SK-N-SH treated with all-trans-retinoic acid at 6 μM for 48 hours (cell line): ENCODE measurements at regions not wholly inside any gene's neighbourhood (a gene's known extent, or its start where the extent isn't known, plus 50 kb on each side); places are given as distances from the start of the nearest gene placed in this dataset.

ENCODE experiments used
- ATAC-seq: fragments of 200-7000 bp; cut with Tn5 transposase; 3 replicates; pipeline ENCODE4 v1.9.1; 2020; ENCODE audit warnings: mild to moderate bottlenecking, moderate library complexity
- ARNTL ChIP-seq: fragments of 450-650 bp; formaldehyde crosslinking; IDR thresholded peaks from 2 replicates; pipeline ENCODE4 v1.5.0; 2020; ENCODE audit warnings: low read depth, mild to moderate bottlenecking, moderate library complexity, borderline replicate concordance
- ESRRG ChIP-seq: fragments of 250-450 bp; sonication (Bioruptor Pico); IDR thresholded peaks from 2 replicates; pipeline ENCODE4 v1.6.1; 2021; ENCODE audit warnings: mild to moderate bottlenecking
- GLIS3 ChIP-seq: fragments of 250-450 bp; sonication (Bioruptor Pico); IDR thresholded peaks from 2 replicates; pipeline ENCODE4 v1.5.0; 2020; ENCODE audit warnings: mild to moderate bottlenecking, moderate library complexity
- ISL1 ChIP-seq: fragments of 250-450 bp; sonication (Bioruptor Pico); IDR thresholded peaks from 2 replicates; pipeline ENCODE4 v2.1.2; 2022; ENCODE audit warnings: mild to moderate bottlenecking, moderate library complexity
- OSR1 ChIP-seq: fragments of 250-450 bp; sonication (Bioruptor Pico); IDR thresholded peaks from 2 replicates; pipeline ENCODE4 v1.8.0; 2022; ENCODE audit warnings: moderate library complexity, mild to moderate bottlenecking, inconsistent platforms
- PPARA ChIP-seq: fragments of 250-450 bp; sonication (Bioruptor Pico); IDR thresholded peaks from 2 replicates; pipeline ENCODE4 v1.5.0; 2020; ENCODE audit warnings: mild to moderate bottlenecking, borderline replicate concordance
- RARB ChIP-seq: fragments of 250-450 bp; sonication (Bioruptor Pico); IDR thresholded peaks from 2 replicates; pipeline ENCODE4 v1.8.0; 2021; ENCODE audit warnings: mild to moderate bottlenecking, moderate library complexity
- SNAI2 ChIP-seq: fragments of 250-450 bp; sonication (Bioruptor Pico); IDR thresholded peaks from 2 replicates; pipeline ENCODE4 v1.5.0; 2020; ENCODE audit warnings: mild to moderate bottlenecking, moderate library complexity
- TCF4 ChIP-seq: fragments of 250-450 bp; sonication (Bioruptor Pico); IDR thresholded peaks from 2 replicates; pipeline ENCODE4 v1.8.0; 2021; ENCODE audit warnings: mild to moderate bottlenecking, moderate library complexity, borderline replicate concordance
- TOX ChIP-seq: fragments of 250-450 bp; sonication (Bioruptor Pico); IDR thresholded peaks from 2 replicates; pipeline ENCODE4 v1.8.0; 2021; ENCODE audit warnings: mild to moderate bottlenecking, moderate library complexity, borderline replicate concordance
- TSHZ2 ChIP-seq: fragments of 250-450 bp; sonication (Bioruptor Pico); IDR thresholded peaks from 2 replicates; pipeline ENCODE4 v1.5.0; 2020; ENCODE audit warnings: mild to moderate bottlenecking, moderate library complexity
- ZFP3 ChIP-seq: fragments of 250-450 bp; sonication (Bioruptor Pico); IDR thresholded peaks from 2 replicates; pipeline ENCODE4 v1.5.0; 2020; ENCODE audit warnings: mild to moderate bottlenecking, moderate library complexity
- ZFP30 ChIP-seq: fragments of 450-650 bp; formaldehyde crosslinking; IDR thresholded peaks from 2 replicates; pipeline ENCODE4 v1.5.0; 2022; ENCODE audit warnings: mild to moderate bottlenecking, moderate library complexity
- ZNF565 ChIP-seq: fragments of 450-650 bp; formaldehyde crosslinking; conservative IDR thresholded peaks from 2 replicates; pipeline ENCODE4 v1.5.0; 2020; ENCODE audit warnings: low read depth, mild to moderate bottlenecking, moderate library complexity
- ZNF70 ChIP-seq: fragments of 450-650 bp; formaldehyde crosslinking; IDR thresholded peaks from 2 replicates; pipeline ENCODE4 v1.5.0; 2020; ENCODE audit warnings: mild to moderate bottlenecking, moderate library complexity
- ZNF8 ChIP-seq: fragments of 450-650 bp; formaldehyde crosslinking; IDR thresholded peaks from 2 replicates; pipeline ENCODE4 v1.5.0; 2020; ENCODE audit warnings: mild to moderate bottlenecking, moderate library complexity
- TF ChIP-seq, protein P1 (sequence below): fragments of 250-450 bp; sonication (Bioruptor Pico); IDR thresholded peaks from 2 replicates; pipeline ENCODE4 v1.8.0; 2021; ENCODE audit warnings: low read depth, mild to moderate bottlenecking, moderate library complexity, borderline replicate concordance
- TF ChIP-seq, protein P2 (sequence below): fragments of 250-450 bp; sonication (Bioruptor Pico); IDR thresholded peaks from 2 replicates; pipeline ENCODE4 v1.8.0; 2020; ENCODE audit warnings: mild to moderate bottlenecking, moderate library complexity, borderline replicate concordance
- TF ChIP-seq, protein P3 (sequence below): fragments of 250-450 bp; sonication (Bioruptor Pico); IDR thresholded peaks from 2 replicates; pipeline ENCODE4 v1.5.1; 2021; ENCODE audit warnings: mild to moderate bottlenecking, moderate library complexity
- TF ChIP-seq, protein P4 (sequence below): fragments of 250-450 bp; sonication (Bioruptor Pico); IDR thresholded peaks from 2 replicates; pipeline ENCODE4 v1.5.1; 2020; ENCODE audit warnings: low read depth, mild to moderate bottlenecking, moderate library complexity

DNA sequence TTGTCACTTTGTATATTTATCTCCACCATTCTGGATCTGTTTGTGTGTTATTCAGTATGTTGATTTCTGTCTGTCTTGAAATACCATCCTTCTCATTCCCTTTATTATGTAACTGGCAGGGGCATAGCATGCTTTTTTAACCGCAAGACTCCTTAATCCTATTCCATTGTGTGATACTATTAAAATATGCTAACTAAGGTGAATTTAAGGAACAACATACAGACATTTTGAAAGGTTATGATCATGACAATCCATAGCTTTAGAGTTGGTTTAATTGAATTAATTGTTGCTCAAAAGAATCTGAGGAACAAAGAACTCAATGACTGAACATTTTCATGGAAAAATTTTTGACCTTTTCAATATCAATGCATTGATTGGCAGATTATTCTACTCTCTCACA is 677.3 kb upstream of the ROBO1 start:
- TF ChIP-seq, protein P1, sequence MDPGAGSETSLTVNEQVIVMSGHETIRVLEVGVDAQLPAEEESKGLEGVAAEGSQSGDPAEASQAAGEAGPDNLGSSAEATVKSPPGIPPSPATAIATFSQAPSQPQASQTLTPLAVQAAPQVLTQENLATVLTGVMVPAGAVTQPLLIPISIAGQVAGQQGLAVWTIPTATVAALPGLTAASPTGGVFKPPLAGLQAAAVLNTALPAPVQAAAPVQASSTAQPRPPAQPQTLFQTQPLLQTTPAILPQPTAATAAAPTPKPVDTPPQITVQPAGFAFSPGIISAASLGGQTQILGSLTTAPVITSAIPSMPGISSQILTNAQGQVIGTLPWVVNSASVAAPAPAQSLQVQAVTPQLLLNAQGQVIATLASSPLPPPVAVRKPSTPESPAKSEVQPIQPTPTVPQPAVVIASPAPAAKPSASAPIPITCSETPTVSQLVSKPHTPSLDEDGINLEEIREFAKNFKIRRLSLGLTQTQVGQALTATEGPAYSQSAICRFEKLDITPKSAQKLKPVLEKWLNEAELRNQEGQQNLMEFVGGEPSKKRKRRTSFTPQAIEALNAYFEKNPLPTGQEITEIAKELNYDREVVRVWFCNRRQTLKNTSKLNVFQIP (CRISPR knock-in tag): no peak
- no peak for TF ChIP-seq ZFP3
- ATAC-seq: no peak

DNA sequence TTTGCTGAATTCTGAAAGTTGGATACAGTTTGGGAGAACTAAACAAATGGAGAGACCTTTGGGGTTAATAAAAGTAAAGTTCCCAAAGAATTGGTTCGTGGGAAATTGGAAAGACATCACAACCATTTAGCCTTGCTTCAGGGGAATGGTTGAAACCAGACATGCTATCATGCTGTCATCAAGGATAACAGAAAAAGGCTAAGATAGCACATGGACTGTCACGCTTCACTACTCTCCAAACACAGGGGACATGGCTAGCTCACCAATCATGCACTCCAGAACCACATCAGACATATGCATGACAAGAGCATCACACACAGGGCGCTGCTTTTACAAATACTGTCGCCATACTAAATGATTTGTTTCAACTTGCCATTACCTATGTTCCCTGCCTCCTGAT is 671.7 kb upstream of the ROBO1 start:
- no peak for TF ChIP-seq TCF4
- no peak for TF ChIP-seq ZFP30 (CRISPR knock-in tag)
- no peak for TF ChIP-seq RARB (CRISPR knock-in tag)
- TF ChIP-seq GLIS3 (CRISPR knock-in tag): no peak
- TF ChIP-seq ISL1: no peak
- no peak for TF ChIP-seq TSHZ2
- no peak for TF ChIP-seq OSR1 (CRISPR knock-in tag)
- no peak for TF ChIP-seq ZNF565 (CRISPR knock-in tag)
- no peak for TF ChIP-seq ZNF70 (CRISPR knock-in tag)
- no peak for TF ChIP-seq ARNTL (CRISPR knock-in tag)
- no peak for TF ChIP-seq ZNF8 (CRISPR knock-in tag)
- TF ChIP-seq PPARA (CRISPR knock-in tag): no peak
- TF ChIP-seq ESRRG (CRISPR knock-in tag): no peak
- TF ChIP-seq, protein P1 (CRISPR knock-in tag): no peak
- TF ChIP-seq, protein P2, sequence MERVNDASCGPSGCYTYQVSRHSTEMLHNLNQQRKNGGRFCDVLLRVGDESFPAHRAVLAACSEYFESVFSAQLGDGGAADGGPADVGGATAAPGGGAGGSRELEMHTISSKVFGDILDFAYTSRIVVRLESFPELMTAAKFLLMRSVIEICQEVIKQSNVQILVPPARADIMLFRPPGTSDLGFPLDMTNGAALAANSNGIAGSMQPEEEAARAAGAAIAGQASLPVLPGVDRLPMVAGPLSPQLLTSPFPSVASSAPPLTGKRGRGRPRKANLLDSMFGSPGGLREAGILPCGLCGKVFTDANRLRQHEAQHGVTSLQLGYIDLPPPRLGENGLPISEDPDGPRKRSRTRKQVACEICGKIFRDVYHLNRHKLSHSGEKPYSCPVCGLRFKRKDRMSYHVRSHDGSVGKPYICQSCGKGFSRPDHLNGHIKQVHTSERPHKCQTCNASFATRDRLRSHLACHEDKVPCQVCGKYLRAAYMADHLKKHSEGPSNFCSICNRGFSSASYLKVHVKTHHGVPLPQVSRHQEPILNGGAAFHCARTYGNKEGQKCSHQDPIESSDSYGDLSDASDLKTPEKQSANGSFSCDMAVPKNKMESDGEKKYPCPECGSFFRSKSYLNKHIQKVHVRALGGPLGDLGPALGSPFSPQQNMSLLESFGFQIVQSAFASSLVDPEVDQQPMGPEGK (CRISPR knock-in tag): no peak
- TF ChIP-seq, all 23 proteins: peak for 0
- ATAC-seq: no peak

DNA sequence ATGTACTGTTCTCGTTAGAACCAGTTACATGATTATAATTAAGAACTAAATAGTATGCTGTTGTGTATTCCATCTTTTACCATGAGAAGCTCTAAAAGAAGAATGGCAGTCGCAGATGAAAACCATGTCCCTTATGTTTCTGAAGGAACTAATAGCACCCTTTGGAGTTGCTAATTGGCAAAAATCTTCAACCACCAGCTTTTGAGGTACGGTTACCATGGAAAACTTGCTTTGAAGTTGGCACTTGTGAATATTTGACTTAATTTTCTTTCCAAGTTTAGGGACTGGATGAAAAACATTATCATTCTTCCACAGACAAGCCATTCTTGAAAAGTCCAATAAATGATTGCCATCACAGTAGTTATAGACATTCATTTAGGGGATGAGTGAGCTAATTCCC is 666.6 kb upstream of the ROBO1 start:
- no peak for ATAC-seq
- TF ChIP-seq, protein P3, sequence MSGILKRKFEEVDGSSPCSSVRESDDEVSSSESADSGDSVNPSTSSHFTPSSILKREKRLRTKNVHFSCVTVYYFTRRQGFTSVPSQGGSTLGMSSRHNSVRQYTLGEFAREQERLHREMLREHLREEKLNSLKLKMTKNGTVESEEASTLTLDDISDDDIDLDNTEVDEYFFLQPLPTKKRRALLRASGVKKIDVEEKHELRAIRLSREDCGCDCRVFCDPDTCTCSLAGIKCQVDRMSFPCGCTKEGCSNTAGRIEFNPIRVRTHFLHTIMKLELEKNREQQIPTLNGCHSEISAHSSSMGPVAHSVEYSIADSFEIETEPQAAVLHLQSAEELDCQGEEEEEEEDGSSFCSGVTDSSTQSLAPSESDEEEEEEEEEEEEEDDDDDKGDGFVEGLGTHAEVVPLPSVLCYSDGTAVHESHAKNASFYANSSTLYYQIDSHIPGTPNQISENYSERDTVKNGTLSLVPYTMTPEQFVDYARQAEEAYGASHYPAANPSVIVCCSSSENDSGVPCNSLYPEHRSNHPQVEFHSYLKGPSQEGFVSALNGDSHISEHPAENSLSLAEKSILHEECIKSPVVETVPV (CRISPR knock-in tag): no peak
- TF ChIP-seq ISL1: no peak
- TF ChIP-seq, protein P4, sequence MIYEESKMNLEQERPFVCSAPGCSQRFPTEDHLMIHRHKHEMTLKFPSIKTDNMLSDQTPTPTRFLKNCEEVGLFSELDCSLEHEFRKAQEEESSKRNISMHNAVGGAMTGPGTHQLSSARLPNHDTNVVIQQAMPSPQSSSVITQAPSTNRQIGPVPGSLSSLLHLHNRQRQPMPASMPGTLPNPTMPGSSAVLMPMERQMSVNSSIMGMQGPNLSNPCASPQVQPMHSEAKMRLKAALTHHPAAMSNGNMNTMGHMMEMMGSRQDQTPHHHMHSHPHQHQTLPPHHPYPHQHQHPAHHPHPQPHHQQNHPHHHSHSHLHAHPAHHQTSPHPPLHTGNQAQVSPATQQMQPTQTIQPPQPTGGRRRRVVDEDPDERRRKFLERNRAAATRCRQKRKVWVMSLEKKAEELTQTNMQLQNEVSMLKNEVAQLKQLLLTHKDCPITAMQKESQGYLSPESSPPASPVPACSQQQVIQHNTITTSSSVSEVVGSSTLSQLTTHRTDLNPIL (CRISPR knock-in tag): no peak
- TF ChIP-seq TSHZ2: no peak
- TF ChIP-seq ZFP30 (CRISPR knock-in tag): no peak
- TF ChIP-seq TOX (CRISPR knock-in tag): no peak
- no peak for TF ChIP-seq ZNF70 (CRISPR knock-in tag)
- TF ChIP-seq PPARA (CRISPR knock-in tag): no peak
- TF ChIP-seq, protein P2 (CRISPR knock-in tag): no peak
- no peak for TF ChIP-seq SNAI2 (CRISPR knock-in tag)
- TF ChIP-seq ARNTL (CRISPR knock-in tag): no peak
- no peak for TF ChIP-seq ESRRG (CRISPR knock-in tag)
